GM19351 (cell line): ENCODE measurements at regions not wholly inside any gene's neighbourhood (a gene's known extent, or its start where the extent isn't known, plus 50 kb on each side); places are given as distances from the start of the nearest gene placed in this dataset.
"Not testable (repeated sequence)": the region's sequence is repeated elsewhere in the genome, so short reads cannot be mapped to it uniquely, and the experiment has no call there.

Source experiments
- ATAC-seq: cut with Tn5 transposase; IDR thresholded peaks from one replicate; pipeline ENCODE4 v1.9.1; 2021; ENCODE audit warnings: mild to moderate bottlenecking, moderate library complexity; ENCODE audit not compliant: unreplicated experiment

- ATAC-seq = no peak
These were observed 513.0 kb downstream of the RAB38 start for GRCh38 chr11:87662287-87662686.

- no peak for ATAC-seq
These were observed 514.1 kb downstream of the RAB38 start for GRCh38 chr11:87660926-87661660.

DNA sequence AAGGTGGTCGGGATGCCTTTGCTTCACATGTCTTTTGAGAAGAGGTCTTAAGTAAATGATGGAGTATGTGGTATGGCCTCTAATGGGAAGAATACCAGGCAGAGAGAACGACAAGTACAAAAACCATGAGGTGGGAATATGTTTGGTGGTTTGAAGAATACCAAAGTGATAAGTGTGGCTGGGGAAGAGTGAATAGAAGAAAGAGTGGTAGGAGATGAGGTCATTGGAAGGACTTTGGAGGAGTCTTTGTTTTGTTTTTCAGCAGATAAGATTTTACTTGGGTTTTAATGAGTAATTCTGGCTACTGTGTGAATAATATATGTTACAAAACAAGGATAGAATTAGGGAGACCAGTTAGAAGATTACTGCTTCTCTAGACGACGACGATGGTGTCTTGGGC lies 515.4 kb downstream of the RAB38 start:
- ATAC-seq = no peak

GRCh38 chr11:87645626-87646025 lies 529.6 kb downstream of the RAB38 start:
- ATAC-seq = no peak

DNA sequence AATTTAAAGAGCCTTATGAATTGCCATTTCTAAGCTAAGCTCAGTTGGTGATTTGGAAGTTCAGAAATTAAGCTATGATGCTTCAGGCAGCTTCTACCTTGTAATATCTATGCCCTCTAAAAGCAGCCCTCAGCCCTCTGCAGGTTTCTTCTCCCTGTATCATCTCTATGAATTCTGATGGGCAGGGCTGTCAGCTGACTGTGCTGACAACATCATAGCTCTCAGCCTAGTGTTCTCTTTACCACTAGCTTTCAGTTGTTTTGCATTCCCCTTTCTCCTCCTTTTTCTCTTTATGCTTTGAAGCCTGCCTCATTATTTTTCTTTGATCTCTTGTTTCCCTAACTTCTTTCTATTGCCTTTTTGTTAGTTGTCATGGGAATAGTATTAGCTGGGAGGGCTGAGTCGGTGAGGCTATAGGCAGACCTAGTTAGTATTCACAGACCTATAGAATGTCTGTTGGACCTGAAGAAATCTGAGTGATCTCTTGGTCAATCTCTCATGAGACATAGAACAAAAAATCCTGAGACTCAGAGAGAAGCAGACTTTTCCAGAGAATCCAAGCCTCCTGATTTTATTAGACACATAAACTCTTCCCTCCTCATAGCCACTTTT lies 535.4 kb downstream of the RAB38 start:
- no peak for ATAC-seq

DNA sequence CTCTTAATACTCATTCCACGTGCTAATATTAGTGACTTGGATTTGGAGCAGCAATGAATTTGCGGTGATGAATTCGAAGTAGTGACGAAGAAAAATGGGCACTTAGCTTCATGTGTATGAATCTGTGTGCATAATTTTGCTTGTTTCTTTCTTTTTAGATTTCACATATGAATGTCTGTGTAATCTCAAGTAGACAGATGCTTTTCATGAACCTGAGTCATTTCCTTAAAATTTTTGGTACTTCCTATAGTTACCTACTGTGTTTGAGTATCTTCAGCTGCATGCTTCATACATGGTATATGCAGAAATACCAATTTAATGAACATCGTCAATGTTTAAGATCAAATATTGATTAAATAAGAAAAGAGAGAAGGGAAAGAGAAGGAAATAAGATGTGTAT lies 540.2 kb downstream of the RAB38 start:
- ATAC-seq = no peak

DNA sequence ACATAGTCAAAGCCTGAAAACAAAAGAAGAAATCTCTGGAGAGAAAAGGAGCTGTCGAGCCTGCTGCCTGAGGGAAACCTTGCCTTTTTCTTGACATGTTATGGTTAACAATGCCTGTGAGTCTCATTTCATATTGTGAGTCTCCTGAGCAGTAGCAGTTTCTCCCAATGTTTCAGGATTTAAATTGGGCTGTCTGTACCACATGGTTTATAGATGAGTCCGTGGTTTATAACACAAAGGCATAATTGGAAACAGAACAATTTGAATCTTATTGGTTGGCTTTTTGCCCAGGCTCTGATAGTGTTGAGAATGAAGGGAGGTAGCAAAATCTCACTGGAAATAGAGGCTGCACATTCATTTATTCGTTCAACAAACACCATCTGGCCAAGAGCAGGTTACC lies 540.9 kb downstream of the RAB38 start:
- no peak for ATAC-seq

DNA sequence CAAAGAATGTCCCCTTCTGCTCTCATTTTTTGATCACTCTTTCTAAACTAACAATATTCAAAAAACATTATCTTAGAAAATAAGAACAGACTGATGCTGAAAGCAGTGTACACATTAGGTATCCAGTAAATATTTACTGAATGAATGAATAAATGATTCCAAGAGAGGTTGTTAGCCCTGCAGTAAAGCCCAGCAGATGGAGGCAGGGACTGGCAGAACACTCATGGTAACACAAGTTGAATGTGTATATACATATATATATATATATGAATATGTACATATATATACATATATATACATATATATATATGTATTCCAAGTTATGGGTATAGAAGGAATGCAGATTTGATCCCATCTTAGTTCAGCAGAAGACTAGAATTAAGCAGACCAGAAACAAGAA lies 546.3 kb downstream of the RAB38 start:
- ATAC-seq = no peak

DNA sequence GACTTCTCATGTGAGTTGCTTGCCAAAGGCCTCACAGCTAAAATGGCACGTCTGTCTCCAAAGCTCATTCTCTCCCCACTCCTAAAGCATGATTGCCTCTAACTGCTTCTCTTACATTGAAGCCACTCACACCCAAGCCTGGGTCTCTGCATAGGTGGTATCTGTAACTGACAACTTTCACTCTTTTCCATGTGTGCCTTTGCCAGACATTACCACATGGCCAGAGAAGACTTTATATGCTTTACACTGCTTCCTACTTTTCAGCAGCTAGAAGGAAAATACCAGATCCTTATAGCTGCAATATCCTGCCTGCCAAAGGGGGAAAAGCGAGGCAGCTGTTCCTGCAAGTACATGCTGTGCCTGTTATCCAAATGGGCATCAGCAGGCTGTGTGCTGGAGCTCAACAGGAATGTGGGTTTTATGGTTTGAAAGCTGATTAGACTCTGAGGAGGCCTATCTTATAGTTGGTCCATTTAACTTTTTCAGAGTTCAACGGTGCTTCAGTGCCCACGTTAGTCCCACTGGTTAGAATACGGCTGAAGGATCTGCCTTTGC lies 547.1 kb downstream of the RAB38 start:
- no peak for ATAC-seq

GRCh38 chr11:87623531-87624365 lies 551.5 kb downstream of the RAB38 start:
- not testable (repeated sequence) for ATAC-seq

DNA sequence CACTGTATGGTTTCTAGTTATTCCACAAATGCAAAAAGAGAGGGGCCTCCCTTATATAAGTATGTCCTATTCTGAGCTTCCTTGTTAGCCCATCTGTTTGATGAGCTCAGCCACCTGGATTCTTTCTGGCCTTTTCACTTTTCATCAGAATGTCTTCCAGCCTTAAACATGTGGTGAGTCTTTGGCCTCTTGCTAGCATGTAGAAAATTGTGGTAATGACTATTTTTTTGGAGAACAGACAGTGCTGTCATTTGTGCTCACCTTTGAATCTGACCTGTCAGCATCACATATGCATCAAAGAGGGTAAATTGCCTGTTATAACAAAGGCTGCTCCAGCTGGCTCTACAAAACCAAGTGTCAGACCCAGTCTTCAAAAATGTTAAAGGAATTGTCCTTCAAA lies 558.7 kb downstream of the RAB38 start:
- no peak for ATAC-seq

DNA sequence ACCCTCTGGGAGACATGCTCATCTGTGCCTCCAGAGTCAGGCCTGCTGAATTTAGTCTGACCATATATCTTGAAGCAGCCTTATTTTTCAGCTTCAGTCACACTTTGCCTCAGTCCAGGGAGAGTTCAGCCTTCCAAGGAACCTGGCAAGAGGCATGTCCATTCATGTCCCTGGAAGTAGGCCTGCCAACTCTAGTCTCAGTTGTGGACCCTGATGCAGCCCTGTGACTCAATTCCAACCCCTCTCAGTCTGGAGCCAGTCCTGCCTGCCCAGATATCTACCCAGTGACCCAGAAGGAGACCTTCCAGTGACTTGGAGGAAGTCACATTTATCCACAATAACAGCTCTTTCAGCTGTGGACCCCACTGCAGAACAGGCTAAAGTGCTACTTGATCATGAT lies 566.6 kb downstream of the TMEM135 start:
- no peak for ATAC-seq

DNA sequence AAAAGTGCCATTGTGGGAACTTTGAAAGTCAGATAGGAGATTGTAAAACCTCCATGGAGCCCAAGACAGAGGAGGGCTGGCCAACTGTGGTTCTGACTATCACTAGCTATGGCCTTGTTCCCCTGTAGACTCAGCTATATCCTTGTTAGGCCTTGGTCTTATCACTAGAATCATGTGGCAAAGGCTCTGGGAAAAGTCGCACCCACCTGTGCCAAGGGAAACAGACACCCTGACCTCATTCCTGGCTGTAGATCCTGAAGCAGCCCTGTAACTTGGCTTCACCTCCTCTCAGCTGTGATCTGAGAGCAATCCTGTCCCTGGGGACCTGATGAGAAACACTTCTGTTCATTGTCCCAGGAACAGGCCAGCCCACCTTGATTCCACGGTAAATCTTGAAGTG lies 566.2 kb downstream of the TMEM135 start:
- ATAC-seq = no peak

- no peak for ATAC-seq
These were observed 565.0 kb downstream of the TMEM135 start for GRCh38 chr11:87602776-87603175.

DNA sequence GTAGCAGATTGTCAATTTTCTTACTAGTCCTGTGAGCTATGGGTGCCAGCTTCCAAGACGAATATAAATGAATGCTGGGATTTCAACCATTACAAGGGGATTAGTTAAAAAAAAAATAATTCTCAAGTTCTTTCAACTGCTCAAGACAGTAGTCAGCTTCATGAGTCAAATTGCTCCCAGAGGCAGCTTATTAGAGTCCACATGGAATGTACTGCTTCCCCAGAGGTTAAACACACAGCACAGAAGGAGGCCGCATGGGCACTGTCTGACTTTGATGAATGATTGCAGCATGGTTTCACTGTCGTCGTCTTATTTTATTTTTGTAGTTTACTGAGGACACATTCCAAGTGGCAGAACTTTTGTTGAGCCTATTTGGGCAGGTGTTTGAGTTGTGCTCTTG lies 563.2 kb downstream of the TMEM135 start:
- no peak for ATAC-seq

DNA sequence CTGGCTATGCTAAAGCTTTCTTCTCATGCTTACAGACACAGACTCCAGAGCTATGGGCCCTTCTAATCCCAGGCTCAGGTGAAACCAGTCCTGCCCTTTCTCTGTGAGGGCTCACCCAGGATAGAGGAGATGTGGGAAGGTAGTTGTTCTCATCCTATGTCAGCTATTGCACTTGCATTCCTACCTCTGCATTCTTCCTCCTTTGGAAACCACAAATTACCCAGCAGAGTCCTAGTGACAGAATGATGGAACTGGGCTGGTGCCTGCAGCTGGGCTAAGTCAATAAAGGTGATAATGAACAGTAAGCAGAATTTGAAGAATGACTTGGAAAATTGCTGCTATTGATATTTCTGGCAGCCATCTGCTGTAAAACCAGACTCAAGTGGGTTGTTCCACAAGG lies 560.0 kb downstream of the TMEM135 start:
- no peak for ATAC-seq

GRCh38 chr11:87596176-87596575 lies 558.4 kb downstream of the TMEM135 start:
- ATAC-seq = no peak

DNA sequence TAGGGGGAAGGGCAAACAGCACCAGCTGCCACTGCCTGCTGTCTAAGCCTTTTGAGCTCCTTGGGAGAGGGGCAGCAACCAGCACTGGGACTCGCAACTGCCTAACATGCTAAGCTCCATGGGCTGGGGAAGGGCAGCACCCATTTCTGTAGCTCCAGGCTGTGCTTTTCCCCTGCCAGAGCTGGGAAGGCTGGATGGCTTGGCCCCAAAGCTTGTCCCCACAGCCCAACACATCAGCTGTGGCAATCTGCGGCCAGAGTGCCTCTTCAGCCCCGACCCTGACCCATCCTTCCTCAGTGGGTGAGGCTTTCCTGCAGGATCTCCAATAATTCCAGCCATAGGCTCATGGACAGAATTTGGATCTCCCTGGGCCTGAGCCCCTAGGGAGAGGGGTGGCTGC lies 551.3 kb downstream of the TMEM135 start:
- ATAC-seq = no peak

GRCh38 chr11:87585613-87586012 lies 547.9 kb downstream of the TMEM135 start:
- not testable (repeated sequence) for ATAC-seq

DNA sequence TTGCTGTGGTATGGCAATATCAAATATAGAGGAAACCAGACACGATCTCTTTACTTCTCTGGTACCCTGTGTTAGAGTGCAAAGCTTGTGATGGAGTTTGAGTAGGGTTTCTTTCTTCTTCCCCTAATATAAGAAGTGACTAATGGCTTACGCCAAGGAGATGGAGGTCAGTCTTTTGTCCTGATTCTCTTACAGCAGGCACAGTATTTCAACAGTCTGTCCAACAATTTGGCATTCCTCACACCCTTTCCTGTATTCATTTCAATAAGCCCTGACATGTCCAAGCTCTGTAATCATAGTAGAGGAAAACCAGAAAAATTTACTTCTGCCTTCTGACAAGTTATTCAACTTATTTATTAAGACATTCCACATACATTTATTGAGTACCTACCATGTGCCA lies 546.2 kb downstream of the TMEM135 start:
- no peak for ATAC-seq

- ATAC-seq = no peak
These were observed 537.4 kb downstream of the TMEM135 start for GRCh38 chr11:87575088-87575487.

GRCh38 chr11:87574193-87574592 lies 536.5 kb downstream of the TMEM135 start:
- no peak for ATAC-seq
